DOHH2 (cell line): ENCODE measurements at regions not wholly inside any gene's neighbourhood (a gene's known extent, or its start where the extent isn't known, plus 50 kb on each side); places are given as distances from the start of the nearest gene placed in this dataset.

Source experiments
- CTCF ChIP-seq: fragments of 200-600 bp; sonication (generic); IDR thresholded peaks from one replicate; pipeline ENCODE4 v1.5.1; 2014; ENCODE audit warnings: antibody characterized with exemption, mild to moderate bottlenecking, low read depth, low read length; ENCODE audit not compliant: poor library complexity, severe bottlenecking
- EZH2phosphoT487 ChIP-seq: fragments of 200-600 bp; sonication (generic); IDR thresholded peaks from 2 replicates; pipeline ENCODE4 v1.6.1; 2017; ENCODE audit warnings: borderline replicate concordance, mild to moderate bottlenecking, antibody characterized with exemption, low read length, moderate library complexity, mixed read lengths

- no peak for TF ChIP-seq CTCF
- TF ChIP-seq EZH2phosphoT487: no peak
Measured at GRCh38 chr15:91526424-91526823, 327.1 kb upstream of the SLCO3A1 start.
